ENCODE measurements at regions not wholly inside any gene's neighbourhood (a gene's known extent, or its start where the extent isn't known, plus 50 kb on each side); places are given as distances from the start of the nearest gene placed in this dataset.

- Mint-ChIP-seq H3K27me3 (no peaks in the 10 kb centered on the region), H3K27ac (no peak overlapping the region), H3K36me3 (no peaks in the 10 kb centered on the region), H3K4me1 (no peaks in the 10 kb centered on the region), H3K4me3 (no peak overlapping the region), H3K9me3 (no peaks in the 10 kb centered on the region)
These were observed 468.8 kb upstream of the AUTS2 start for GRCh38 chr7:69129524-69129923.

DNA sequence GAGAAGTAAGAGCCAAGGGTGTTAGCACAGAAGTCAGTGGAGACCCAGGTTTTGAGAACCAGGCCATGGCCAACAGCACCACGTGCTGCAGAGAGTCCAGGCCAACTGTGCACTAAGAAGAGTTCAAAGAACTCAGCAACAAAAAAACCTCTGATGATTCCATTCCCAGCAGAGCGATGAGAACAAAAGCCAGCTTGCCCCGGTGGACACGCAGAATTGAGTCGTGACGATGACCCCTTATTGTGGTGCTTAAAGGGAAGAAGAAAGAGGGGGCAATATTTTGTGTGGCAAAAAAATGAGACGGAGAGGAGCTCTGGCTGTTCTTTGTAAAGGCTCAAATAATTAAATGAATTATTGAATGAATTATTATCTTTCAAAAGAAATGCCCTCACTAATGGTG, 468.3 kb upstream of the AUTS2 start:
- Mint-ChIP-seq H3K27me3 (no peaks in the 10 kb centered on the region), H3K4me3 (no peak overlapping the region), H3K4me1 (no peaks in the 10 kb centered on the region), H3K36me3 (no peaks in the 10 kb centered on the region), H3K9me3 (no peaks in the 10 kb centered on the region), H3K27ac (no peak overlapping the region)

GRCh38 chr7:69130396-69130795, 467.9 kb upstream of the AUTS2 start:
- no peak overlapping the region for H3K4me3 Mint-ChIP-seq
- no peaks in the 10 kb centered on the region for H3K4me1 Mint-ChIP-seq
- no peaks in the 10 kb centered on the region for H3K36me3 Mint-ChIP-seq
- H3K27me3 Mint-ChIP-seq = no peaks in the 10 kb centered on the region
- no peaks in the 10 kb centered on the region for H3K9me3 Mint-ChIP-seq
- H3K27ac Mint-ChIP-seq = no peak overlapping the region

- peaks cover 12% of the 10 kb centered on the region for H3K9me3 Mint-ChIP-seq
- no peak overlapping the region for H3K27ac Mint-ChIP-seq
- no peaks in the 10 kb centered on the region for H3K27me3 Mint-ChIP-seq
- no peak overlapping the region for H3K4me3 Mint-ChIP-seq
- H3K36me3 Mint-ChIP-seq = peaks cover 1% of the 10 kb centered on the region
- H3K4me1 Mint-ChIP-seq = no peaks in the 10 kb centered on the region
These were observed 464.0 kb upstream of the AUTS2 start for GRCh38 chr7:69134316-69134715.

DNA sequence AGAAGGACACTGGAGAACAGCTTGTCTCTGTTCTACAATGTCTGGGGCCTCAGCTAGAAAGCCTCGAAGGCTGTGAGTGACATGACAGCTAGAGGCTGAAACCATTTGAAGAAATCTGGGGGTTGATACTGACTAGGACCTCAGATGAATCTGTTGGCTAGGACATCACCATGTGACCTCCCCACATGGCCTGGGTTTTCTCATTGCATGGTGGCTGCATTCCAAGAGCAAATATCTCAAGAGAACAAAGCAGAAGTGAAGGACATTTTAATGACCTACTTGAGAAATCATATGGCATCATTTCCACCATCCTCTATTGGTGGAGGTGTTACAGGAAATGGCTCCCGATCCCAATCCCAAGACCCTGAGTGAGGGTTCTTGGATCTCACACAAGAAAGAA, 450.6 kb upstream of the AUTS2 start:
- Mint-ChIP-seq H3K36me3 (no peaks in the 10 kb centered on the region), H3K4me3 (no peak overlapping the region), H3K9me3 (peaks cover 11% of the 10 kb centered on the region), H3K27me3 (no peaks in the 10 kb centered on the region), H3K4me1 (no peaks in the 10 kb centered on the region), H3K27ac (no peak overlapping the region)

GRCh38 chr7:69149804-69150782, 448.2 kb upstream of the AUTS2 start:
- Mint-ChIP-seq H3K4me3 (no peak overlapping the region), H3K36me3 (no peaks in the 10 kb centered on the region), H3K27me3 (no peaks in the 10 kb centered on the region), H3K9me3 (peaks cover 11% of the 10 kb centered on the region), H3K4me1 (no peaks in the 10 kb centered on the region), H3K27ac (no peak overlapping the region)

DNA sequence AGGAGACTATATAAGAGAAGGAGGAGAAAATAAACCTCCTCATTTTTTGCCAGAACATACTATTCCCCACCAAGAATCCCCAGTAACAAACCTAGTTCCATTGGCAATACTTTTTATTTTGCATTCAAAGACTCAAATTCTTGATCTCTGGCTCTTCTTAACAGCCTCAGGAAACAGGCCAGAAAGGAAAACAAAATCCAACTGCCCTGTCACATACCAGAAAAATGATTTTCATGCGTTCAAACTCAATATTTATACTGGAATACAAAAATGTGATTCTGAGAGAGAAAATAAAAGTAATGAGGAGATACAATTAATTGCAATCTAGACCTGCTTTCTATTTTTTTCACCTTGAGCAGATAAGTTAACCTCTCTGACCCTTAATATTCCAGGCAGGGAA, 435.9 kb upstream of the AUTS2 start:
- Mint-ChIP-seq H3K9me3 (no peaks in the 10 kb centered on the region), H3K4me1 (no peaks in the 10 kb centered on the region), H3K27ac (no peak overlapping the region), H3K27me3 (no peaks in the 10 kb centered on the region), H3K4me3 (no peak overlapping the region), H3K36me3 (no peaks in the 10 kb centered on the region)

- Mint-ChIP-seq H3K36me3 (no peaks in the 10 kb centered on the region), H3K4me1 (no peaks in the 10 kb centered on the region), H3K27me3 (no peaks in the 10 kb centered on the region), H3K27ac (no peak overlapping the region), H3K4me3 (no peak overlapping the region), H3K9me3 (no peaks in the 10 kb centered on the region)
These were observed 435.2 kb upstream of the AUTS2 start for GRCh38 chr7:69162931-69163670.

DNA sequence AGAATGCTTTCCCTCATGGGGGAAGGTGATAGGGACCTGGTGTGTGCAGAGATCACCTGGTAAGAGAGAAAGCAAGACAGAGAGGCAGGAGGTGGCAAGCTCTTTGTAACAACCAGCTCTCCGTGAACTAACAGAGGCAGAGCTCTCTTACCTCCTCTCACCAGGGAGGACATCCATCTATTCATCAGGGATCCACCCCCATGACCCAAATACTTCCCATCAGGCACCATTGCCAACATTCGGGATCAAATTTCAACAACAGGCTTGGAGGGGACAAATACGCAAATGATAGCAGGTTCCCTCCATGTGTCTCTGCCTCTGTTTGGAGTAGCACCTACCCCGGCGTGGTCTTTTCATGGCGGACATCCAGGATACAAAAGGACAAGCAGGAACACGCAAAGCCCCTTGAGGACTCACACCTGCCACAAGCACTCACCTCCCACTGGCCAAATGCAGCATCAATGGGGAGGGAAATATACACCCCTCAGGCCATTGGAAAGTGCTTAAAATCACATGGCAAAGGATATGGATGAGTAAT, 431.2 kb upstream of the AUTS2 start:
- H3K27me3 Mint-ChIP-seq = no peaks in the 10 kb centered on the region
- H3K9me3 Mint-ChIP-seq = no peaks in the 10 kb centered on the region
- no peak overlapping the region for H3K27ac Mint-ChIP-seq
- no peak overlapping the region for H3K4me3 Mint-ChIP-seq
- no peaks in the 10 kb centered on the region for H3K4me1 Mint-ChIP-seq
- no peaks in the 10 kb centered on the region for H3K36me3 Mint-ChIP-seq

GRCh38 chr7:69169386-69169785, 428.9 kb upstream of the AUTS2 start:
- no peak overlapping the region for H3K4me3 Mint-ChIP-seq
- no peak overlapping the region for H3K27ac Mint-ChIP-seq
- H3K27me3 Mint-ChIP-seq = no peaks in the 10 kb centered on the region
- H3K9me3 Mint-ChIP-seq = no peaks in the 10 kb centered on the region
- no peaks in the 10 kb centered on the region for H3K36me3 Mint-ChIP-seq
- H3K4me1 Mint-ChIP-seq = no peaks in the 10 kb centered on the region

GRCh38 chr7:69172357-69173077, 425.8 kb upstream of the AUTS2 start:
- no peaks in the 10 kb centered on the region for H3K27me3 Mint-ChIP-seq
- H3K4me3 Mint-ChIP-seq = no peak overlapping the region
- no peaks in the 10 kb centered on the region for H3K36me3 Mint-ChIP-seq
- no peak overlapping the region for H3K27ac Mint-ChIP-seq
- H3K9me3 Mint-ChIP-seq = no peaks in the 10 kb centered on the region
- no peaks in the 10 kb centered on the region for H3K4me1 Mint-ChIP-seq

DNA sequence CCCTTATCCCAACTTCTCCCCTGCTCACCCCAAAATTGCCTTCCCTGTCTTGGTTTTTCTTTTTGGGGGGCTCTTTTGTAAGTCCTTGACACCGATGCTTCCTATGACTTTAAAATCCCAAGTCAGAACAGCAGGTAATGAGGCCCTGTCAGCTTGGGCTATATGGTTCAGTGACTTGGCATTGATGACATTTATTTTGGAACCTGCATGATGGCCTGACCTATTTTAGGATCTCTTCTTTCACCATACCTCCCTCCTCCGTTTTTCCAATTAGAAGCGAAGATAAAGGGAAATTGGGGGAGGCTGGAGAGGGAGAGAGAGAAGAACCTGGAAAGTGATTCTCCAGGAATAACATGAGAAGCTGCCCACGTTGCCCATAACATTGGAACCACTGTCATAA, 424.9 kb upstream of the AUTS2 start:
- no peaks in the 10 kb centered on the region for H3K4me1 Mint-ChIP-seq
- H3K36me3 Mint-ChIP-seq = no peaks in the 10 kb centered on the region
- H3K4me3 Mint-ChIP-seq = no peak overlapping the region
- no peaks in the 10 kb centered on the region for H3K27me3 Mint-ChIP-seq
- H3K9me3 Mint-ChIP-seq = no peaks in the 10 kb centered on the region
- H3K27ac Mint-ChIP-seq = no peak overlapping the region

DNA sequence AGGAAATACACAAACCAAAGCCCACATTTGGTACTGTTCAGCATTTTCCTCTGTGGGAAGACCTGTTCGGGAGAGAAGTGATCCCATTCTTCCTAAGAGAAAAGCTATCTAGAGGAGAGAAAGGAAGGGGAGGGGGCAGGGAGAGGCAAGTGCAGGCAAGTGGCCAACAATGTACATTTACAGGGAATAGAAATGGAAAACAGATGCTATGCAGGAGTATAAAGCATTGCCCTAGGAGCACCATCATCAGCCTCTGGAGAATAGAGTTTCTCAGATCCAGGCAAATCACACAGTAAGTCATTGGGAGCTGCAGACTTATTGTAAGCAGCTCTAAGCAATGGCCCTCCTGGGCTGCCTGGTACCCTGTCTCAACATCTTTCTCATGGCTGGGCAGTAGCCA, 424.4 kb upstream of the AUTS2 start:
- Mint-ChIP-seq H3K36me3 (no peaks in the 10 kb centered on the region), H3K27ac (no peak overlapping the region), H3K9me3 (no peaks in the 10 kb centered on the region), H3K27me3 (no peaks in the 10 kb centered on the region), H3K4me1 (no peaks in the 10 kb centered on the region), H3K4me3 (no peak overlapping the region)

DNA sequence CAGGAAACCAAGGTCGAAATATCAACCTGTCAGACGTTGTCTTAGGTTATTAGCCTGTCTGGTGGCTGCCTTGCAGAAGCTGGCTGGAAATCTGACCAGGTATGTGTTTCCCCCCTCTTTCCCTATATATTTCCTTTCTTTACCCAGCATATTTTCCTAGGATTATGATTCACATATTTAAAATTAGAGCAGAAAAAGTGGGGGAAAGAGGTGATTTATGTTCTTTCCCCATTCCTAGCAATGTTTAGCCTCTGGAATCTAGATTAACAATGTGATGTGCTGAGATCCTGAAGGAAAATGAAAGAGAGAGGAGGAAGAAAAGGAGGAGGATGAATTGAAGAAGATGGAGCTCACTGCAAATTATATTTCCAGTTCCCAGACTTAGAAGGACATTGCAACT, 421.4 kb upstream of the AUTS2 start:
- no peaks in the 10 kb centered on the region for H3K4me1 Mint-ChIP-seq
- no peaks in the 10 kb centered on the region for H3K9me3 Mint-ChIP-seq
- no peak overlapping the region for H3K4me3 Mint-ChIP-seq
- H3K36me3 Mint-ChIP-seq = peaks cover 2% of the 10 kb centered on the region
- H3K27ac Mint-ChIP-seq = no peak overlapping the region
- H3K27me3 Mint-ChIP-seq = no peaks in the 10 kb centered on the region

- no peaks in the 10 kb centered on the region for H3K27me3 Mint-ChIP-seq
- H3K27ac Mint-ChIP-seq = no peak overlapping the region
- H3K9me3 Mint-ChIP-seq = peaks cover 1% of the 10 kb centered on the region
- H3K36me3 Mint-ChIP-seq = peaks cover 2% of the 10 kb centered on the region
- peaks cover 3% of the 10 kb centered on the region for H3K4me1 Mint-ChIP-seq
- H3K4me3 Mint-ChIP-seq = no peak overlapping the region
These were observed 420.8 kb upstream of the AUTS2 start for GRCh38 chr7:69177461-69177861.
